ENCODE measurements at regions not wholly inside any gene's neighbourhood (a gene's known extent, or its start where the extent isn't known, plus 50 kb on each side); places are given as distances from the start of the nearest gene placed in this dataset.
"Not testable (repeated sequence)": the region's sequence is repeated elsewhere in the genome, so short reads cannot be mapped to it uniquely, and the experiment has no call there.

- no peak for DNase-seq
Observed at GRCh38 chr12:92235703-92236472, 90.2 kb upstream of the BTG1 start.

- no peak for DNase-seq
Observed at GRCh38 chr12:92234533-92234932, 88.9 kb upstream of the BTG1 start.

GRCh38 chr12:92233346-92234015, 87.8 kb upstream of the BTG1 start:
- no peak for DNase-seq

DNA sequence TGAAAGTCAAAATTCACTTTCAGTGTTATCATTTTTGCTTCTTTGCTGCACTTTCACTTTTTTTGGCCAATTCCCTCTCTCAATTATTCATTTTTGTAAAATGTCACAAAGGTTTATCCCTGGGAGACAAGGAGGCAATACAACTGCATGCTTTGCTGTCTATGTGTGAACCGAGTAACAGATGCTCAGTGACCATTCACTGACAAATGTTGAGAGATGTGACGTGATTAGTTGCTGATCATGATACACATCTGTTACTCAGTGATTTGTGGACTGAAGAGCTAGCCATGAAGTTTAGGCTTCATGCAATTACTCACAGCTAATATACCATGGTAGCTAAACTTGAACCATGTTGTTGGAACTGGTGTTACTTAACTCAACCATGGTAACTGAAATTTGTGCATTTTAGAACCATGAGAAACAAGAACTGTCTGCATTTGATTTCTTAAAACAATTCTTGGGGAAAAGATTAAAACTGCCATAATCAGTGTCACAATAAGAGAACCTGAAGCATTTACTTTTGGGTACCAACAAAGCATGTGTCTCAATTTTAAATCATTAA, 86.8 kb upstream of the BTG1 start:
- DNase-seq: not testable (repeated sequence)

DNA sequence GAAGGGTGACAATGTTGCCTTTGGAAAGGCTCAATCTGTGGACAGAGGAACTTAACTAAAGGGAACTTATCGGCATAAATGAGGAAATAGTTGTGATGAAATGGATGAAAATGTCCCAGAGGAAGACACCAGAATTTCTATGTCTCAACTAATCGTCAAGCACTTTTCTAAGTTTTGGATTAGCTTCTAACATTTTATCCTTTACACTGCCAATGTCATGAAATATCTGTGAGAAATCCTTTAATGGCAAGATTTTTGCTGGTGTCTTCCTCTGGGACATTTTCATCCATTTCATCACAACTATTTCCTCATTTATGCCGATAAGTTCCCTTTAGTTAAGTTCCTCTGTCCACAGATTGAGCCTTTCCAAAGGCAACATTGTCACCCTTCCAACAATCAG, 86.3 kb upstream of the BTG1 start:
- DNase-seq: not testable (repeated sequence)

GRCh38 chr12:92231532-92231931, 85.9 kb upstream of the BTG1 start:
- DNase-seq: not testable (repeated sequence)

- no peak for DNase-seq
Observed at GRCh38 chr12:92229381-92229780, 83.7 kb upstream of the BTG1 start.

GRCh38 chr12:92226961-92227360, 81.3 kb upstream of the BTG1 start:
- no peak for DNase-seq

GRCh38 chr12:92226071-92226661, 80.5 kb upstream of the BTG1 start:
- DNase-seq: no peak

- no peak for DNase-seq
Observed at GRCh38 chr12:92224685-92225331, 79.2 kb upstream of the BTG1 start.

- DNase-seq: no peak
Observed at GRCh38 chr12:92223481-92223880, 77.8 kb upstream of the BTG1 start.

DNA sequence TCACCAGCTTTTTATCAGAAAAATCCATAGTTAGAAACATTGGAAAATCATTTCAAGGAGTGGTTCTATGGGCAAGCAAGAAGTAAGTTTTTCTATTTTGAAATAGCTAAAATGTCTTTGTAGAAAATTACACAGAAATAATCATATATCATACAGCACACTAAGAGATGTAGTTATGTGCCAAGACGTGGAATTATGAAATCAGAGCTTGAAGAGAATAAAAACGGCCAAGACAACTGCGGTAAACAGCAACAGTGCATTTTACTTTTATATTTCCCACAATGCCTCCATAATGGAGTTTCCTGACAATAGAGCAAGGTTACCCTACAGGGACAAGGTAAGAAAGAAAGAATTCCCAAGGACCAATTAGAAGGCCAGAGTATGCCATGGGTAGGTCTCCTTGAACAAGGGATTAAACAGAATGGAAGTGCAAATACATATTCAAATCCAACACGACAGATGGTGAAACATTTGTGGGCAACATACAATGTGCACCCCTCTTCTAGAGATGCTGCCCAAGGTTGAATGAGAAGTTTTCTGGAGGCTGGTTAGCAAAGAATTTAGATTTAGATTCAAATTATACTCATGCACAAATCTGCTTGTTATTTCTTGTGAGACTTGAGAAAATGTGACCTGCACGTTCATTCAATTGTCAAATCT, 76.1 kb upstream of the BTG1 start:
- DNase-seq: no peak

- DNase-seq: no peak
Observed at GRCh38 chr12:92218394-92219077, 72.9 kb upstream of the BTG1 start.

GRCh38 chr12:92216092-92216491, 70.4 kb upstream of the BTG1 start:
- no peak for DNase-seq

GRCh38 chr12:92215358-92215757, 69.7 kb upstream of the BTG1 start:
- no peak for DNase-seq

- no peak for DNase-seq
Observed at GRCh38 chr12:92213166-92213565, 67.5 kb upstream of the BTG1 start.

GRCh38 chr12:92210071-92210470, 64.4 kb upstream of the BTG1 start:
- DNase-seq: no peak

GRCh38 chr12:92208613-92209121, 63.0 kb upstream of the BTG1 start:
- peak in 3 of 56 donors; percentile 3 to 16 (median 13) for DNase-seq

DNA sequence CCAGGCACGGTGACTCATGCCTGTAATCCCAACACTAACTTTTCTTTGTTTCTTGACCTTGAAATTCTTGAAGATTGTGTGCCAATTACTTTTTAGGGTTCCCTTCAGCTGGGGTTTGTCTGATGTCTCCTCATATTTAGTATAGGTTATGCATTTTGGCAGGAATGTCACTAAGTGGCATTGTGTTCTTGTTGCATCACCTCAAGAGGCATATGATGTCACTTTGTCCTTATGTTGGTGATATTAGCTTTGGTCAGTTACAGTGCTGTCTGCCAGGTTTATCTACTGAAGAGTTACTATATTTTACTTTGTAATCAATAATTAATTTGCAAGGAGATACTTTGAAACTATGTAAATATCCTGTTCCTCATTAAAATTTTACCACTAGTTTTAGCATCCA, 61.0 kb upstream of the BTG1 start:
- DNase-seq: no peak

DNA sequence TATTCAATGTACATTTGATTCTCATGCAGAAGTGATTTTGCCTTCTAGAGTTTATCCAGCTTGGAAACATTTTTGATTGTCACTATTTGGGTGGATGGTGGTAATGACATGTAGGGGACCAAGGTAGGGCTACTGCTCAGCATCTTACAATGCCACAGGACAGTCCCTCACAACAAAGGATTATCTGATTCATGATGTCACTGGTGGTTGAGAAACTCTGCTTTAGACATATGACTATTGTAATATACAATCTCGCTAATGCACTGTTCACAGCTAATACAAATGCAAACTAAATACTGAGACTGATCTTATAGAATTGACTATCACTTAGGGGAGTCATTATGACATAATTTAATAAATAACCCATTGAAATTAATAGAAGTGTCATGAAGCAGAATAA, 60.4 kb upstream of the BTG1 start:
- no peak for DNase-seq

Measured in amygdala (tissue), 56 donors.